Activated CD4-positive, alpha-beta T cell treated with anti-CD3 and anti-CD28 coated beads, Interleukin-2, amount 50 U/mL, for 48 hours (primary cell): ENCODE measurements at regions not wholly inside any gene's neighbourhood (a gene's known extent, or its start where the extent isn't known, plus 50 kb on each side); places are given as distances from the start of the nearest gene placed in this dataset.

Source experiments
- DNase-seq, 2 experiments: peaks; one replicate each; pipeline ENCODE4 v3.0.0-alpha.2; 2020

- no peak for DNase-seq
These were observed 480.4 kb downstream of the IGSF11 start for GRCh38 chr3:118554148-118554838.

GRCh38 chr3:118556983-118557382 lies 477.7 kb downstream of the IGSF11 start:
- DNase-seq: no peak

DNA sequence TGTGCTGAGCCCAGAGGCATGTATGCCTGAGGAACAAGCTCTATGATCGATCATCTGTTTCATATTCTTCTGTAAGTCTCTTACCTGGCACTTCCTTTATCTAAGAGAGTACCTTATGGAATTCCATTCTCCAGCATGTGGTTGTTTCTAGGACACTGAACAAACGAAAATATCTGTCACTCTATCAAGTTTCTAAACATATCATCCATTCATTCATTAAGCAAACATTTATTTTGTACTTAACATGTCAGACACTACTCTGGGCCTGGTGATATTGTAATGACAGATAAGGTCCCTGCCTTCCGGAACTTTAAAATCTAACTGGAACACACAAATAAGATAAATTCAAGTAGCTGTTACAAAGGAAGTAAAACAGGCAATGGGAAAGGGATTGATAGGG lies 477.1 kb downstream of the IGSF11 start:
- no peak for DNase-seq

GRCh38 chr3:118559286-118559685 lies 475.4 kb downstream of the IGSF11 start:
- DNase-seq: no peak

- DNase-seq: no peak
These were observed 469.8 kb downstream of the IGSF11 start for GRCh38 chr3:118564800-118565199.

DNA sequence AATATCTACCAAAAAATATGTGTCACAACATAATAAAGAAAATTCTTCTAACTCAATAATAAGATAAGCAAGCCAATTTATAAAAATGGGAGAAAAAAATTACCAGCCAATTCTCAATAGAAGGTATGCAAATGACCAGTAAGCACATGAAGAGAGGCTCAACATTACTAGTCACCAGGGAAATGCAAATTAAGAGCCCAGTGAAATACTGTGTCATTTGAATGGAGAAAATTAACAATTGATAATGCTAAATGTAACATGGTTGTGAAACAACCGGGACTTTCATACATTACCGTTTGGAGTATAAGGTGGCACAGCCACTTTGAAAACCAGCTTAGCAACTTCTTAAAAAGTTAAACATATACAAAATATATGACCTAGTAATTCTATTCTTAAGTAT lies 460.7 kb downstream of the IGSF11 start:
- DNase-seq: no peak

- no peak for DNase-seq
These were observed 457.4 kb downstream of the IGSF11 start for GRCh38 chr3:118577055-118577777.

DNA sequence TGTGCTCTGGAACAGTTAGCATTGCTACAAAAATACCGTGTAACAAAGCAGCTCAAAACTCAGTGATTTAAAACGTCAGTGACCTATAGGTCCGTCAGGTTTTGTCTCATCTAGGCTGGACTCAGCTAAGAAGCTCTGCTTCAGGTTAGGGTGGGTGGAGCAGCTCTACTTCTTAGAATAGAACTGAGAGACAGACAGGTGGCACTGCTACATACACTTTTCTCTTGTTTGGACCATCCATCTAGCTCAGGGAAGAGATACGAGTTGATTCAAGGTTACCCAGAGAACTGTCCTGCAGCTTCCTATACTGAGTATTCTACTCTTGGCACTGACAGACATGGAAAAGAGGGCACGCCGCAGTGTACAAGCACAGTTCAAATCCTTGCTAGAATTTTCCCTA lies 456.1 kb downstream of the IGSF11 start:
- no peak for DNase-seq

DNA sequence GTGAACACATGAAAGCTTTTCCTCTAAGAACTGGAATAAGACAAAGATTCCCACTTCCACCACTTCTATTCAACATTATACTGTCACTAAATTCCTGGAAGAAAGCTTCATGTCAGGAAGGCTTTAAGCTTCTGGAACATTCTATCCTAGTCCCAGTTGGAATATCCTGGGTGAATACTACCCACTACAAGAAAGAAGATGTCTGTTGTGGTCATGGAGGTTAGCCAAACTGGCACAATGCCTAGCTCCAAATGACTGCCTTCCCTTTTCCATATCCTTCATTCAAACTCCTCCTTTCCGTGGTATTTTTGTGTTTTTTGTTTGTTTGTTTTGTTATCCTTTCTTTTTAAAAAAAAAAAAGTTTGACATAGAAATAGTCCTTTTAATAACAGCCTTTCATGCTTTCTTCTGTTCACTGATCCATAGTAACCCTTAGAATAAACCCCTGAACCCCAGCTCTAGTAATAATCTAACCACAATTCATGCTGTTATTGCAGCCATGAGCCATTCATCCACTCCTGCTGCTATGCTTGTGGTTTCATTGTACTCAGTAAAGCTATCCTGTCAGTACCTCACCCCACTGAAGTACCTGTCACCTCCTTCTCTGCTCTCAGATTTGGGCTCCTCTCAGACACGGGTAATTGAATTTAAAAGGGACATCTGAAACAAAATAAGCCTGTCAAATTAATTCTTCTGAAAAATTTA lies 447.5 kb downstream of the IGSF11 start:
- no peak for DNase-seq

- DNase-seq: no peak
These were observed 446.8 kb downstream of the IGSF11 start for GRCh38 chr3:118587847-118588246.

DNA sequence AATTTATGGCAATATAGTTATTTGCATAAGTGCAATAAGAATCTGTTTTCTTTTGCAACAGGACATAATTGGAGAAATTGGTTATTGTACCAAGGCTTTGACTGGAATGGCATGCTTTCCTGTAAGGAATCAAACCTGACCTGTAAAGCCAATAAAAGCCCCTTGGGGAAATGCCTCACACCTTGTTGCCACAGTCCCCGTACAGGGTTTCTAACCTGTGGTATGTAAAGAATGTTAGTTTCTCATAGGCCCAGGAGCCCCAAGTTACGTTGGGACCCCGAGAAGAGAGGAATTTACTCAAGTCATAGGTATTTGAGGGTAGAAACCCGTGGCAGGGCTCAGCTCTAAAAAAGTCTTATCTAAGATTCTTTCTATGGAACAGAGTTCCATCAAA lies 441.4 kb downstream of the IGSF11 start:
- DNase-seq: no peak

DNA sequence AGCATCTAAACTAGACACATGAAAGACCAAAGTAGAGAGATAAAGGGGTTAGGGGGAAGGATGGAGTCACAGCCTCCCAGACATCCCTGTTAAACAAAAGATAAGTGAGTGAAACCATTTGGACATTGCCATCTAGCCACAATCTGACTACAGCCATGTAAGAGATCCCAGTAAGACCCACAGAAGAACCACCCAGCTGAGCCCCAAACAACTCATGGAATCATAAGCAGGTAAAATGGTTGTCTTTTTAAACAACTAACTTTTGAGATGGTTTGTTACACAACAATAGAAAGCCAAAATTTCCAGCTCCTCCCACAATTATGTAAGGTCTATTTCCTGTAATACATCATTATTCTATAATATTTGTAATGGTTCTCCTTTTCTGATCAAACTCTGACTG lies 437.5 kb downstream of the IGSF11 start:
- DNase-seq: no peak

DNA sequence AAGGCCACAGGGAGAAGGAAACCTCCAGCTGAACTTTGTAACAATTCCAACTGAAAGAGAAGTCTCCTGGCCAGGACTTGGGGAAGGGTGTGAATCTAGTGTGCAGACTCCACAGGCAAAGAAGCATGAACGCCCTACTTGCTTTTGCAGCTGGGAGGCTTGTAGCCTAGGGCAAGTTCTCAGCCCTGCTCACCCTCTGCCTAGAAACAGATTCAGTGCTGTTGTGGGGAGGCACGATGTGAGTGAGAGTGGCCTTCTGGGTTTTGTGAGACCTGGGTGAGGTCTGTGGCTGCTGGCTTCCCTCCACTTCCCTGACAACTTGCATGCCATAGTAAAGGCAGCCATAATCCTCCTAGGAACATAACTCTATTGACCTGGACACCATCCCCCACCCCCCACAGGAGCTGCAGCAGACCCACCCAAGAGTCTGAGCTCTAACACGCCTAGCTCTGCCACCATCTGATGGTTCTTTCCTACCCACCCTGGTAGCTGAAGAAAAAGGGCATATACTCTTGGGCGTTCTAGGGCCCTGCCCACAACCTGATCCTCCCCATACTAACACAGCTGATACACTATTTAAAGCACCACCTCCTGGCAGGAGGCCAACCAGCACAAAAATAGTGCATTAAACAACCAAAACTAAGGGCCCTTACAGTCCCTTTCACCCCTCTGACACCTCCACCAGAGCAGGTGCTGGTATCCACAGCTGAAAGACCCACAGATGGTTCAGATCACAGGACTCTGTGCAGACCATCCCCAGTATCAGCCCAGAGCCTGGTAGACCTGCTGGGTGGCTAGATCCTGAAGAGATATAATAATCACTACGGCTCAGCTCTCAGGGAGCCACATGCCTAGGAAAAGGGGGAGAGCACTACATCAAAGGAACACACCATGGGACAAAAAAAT lies 426.5 kb downstream of the IGSF11 start:
- no peak for DNase-seq

GRCh38 chr3:118618247-118619040 lies 416.2 kb downstream of the IGSF11 start:
- DNase-seq: no peak

DNA sequence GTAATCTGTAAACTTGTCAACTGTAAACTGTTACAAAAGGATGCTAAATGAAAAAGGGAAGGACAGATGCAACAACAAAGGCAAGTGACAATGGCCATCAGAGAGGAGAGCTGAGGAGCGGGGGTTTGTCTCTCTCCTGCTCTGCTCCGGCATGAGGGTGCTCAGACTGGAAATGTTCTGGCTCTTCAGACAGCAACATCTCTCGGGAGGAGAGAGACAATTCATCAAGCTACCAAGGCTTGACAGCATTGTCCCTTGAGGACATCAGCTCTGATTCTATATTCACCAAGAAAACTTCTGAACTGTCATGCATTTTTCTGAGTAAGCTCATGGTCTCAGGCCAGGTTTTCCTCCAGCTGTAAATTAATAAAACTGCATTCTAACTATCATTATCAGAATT lies 408.2 kb downstream of the IGSF11 start:
- no peak for DNase-seq

DNA sequence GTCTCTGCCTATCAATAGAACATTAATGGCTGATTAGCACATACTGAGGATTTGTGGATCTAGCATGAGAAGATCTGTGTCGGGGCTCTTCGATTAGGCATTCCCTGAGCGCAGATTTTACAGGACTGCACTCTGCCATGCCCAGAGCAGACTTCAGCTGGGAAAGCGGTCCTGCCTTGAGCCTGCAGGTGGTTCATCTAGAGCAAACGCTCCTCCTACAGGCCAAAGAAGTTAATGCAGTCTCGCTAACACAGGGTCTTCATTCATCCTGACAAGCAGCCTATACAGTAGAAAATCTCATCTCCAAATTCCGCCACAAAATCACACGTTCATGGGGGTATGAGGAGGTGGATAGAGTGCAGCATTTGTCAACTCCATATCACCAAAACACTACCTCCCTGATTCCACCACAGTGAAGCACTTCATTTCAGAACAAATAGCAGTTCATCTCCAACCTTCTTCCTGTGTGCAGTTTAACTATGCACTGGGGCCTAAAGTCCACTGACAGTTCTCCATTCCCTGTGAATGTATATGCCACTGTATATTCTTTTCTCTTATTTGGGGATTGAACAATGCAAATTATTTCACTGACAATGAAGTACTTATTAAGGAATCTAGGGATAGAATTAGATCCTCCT lies 405.8 kb downstream of the IGSF11 start:
- peak; percentile 11 to 48 for DNase-seq

- DNase-seq: no peak
These were observed 404.8 kb downstream of the IGSF11 start for GRCh38 chr3:118629821-118630220.

- DNase-seq: no peak
These were observed 398.9 kb downstream of the IGSF11 start for GRCh38 chr3:118635711-118636110.

GRCh38 chr3:118636841-118637240 lies 397.8 kb downstream of the IGSF11 start:
- DNase-seq: no peak

DNA sequence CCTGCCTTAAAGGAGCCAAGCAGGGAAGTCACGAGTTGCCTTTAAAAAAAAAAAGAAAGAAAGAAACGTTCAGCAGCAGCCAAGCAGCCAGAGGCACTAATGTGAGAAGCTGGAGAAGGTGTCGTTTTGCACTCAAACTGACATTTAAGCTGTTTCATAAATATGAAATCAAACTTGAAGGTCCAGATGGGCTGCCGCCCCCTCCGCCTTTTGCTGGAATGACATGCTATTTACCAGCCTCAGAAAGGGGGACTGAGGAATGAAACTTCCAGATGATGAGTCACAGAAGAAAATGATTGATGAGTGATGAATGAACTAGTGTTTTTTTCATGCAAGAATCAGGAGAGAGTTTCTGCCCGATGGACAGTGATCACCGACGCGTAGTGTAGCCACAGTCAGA lies 396.8 kb downstream of the IGSF11 start:
- no peak for DNase-seq

- no peak for DNase-seq
These were observed 393.0 kb downstream of the IGSF11 start for GRCh38 chr3:118641608-118642007.

- no peak for DNase-seq
These were observed 363.5 kb downstream of the IGSF11 start for GRCh38 chr3:118671192-118671591.
